ENCODE measurements at regions not wholly inside any gene's neighbourhood (a gene's known extent, or its start where the extent isn't known, plus 50 kb on each side); places are given as distances from the start of the nearest gene placed in this dataset.

DNA sequence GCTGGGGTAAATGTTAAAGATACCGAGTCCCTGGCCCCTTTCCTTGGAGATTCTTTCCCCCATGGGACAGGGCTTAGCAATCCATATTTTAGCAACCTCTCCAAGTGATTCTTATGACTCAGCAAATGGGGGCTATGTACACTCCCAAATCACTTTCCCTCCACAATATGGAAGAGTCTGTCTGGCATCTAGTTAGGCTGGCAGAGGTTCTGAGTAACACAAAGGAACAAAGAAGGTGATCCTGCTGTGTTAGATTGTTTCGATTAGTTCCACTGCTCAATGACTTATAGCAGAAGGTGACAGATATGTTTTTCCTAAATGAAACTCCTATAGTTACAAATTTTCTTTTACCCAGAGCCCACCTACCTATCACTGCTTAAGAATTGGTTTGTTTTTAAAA lies 154.0 kb upstream of the SYT13 start:
- no peak overlapping the region for H3K27ac ChIP-seq (ENCODE audit: low read depth, low read length, poor library complexity, severe bottlenecking)
- no peaks in the 10 kb centered on the region for H3K79me2 ChIP-seq (ENCODE audit: insufficient read depth, low read depth, low read length)
- no peak overlapping the region for H3K4me2 ChIP-seq (ENCODE audit: low read length)
- H3K4me1 ChIP-seq (ENCODE audit: insufficient read depth, low read length, poor library complexity, severe bottlenecking): no peaks in the 10 kb centered on the region
- no peak for TF ChIP-seq EZH2phosphoT487 (IDR thresholded peaks at IDR 0.05; ENCODE audit: borderline replicate concordance, low read depth, low read length)
- no peak for TF ChIP-seq CTCF (conservative IDR thresholded peaks at IDR 0.05; ENCODE audit: low read length)
- no TSS peak for BruUV-seq (replicated peaks)
- no peaks in the 10 kb centered on the region for H3K9me3 ChIP-seq (ENCODE audit: low read length)
- no peaks in the 10 kb centered on the region for H3K9me2 ChIP-seq (ENCODE audit: insufficient read depth, low read length)
- H4K20me1 ChIP-seq (ENCODE audit: insufficient read depth, low read length): no peaks in the 10 kb centered on the region
- no peak for DNase-seq (ENCODE audit: low spot score)
- ChIA-PET POLR2A (no interaction called here), CTCF (ENCODE audit: unreplicated experiment) (no interaction called here)
- H3K4me3 ChIP-seq (ENCODE audit: low read depth, low read length, poor library complexity, severe bottlenecking): no peak overlapping the region
- H3K36me3 ChIP-seq (ENCODE audit: insufficient read depth, low read length): no peaks in the 10 kb centered on the region
- intact Hi-C loops (cut with micrococcal nuclease; ENCODE audit: unreplicated experiment): no loop called here
- no peak overlapping the region for H2AFZ ChIP-seq (ENCODE audit: low read length)

DNA sequence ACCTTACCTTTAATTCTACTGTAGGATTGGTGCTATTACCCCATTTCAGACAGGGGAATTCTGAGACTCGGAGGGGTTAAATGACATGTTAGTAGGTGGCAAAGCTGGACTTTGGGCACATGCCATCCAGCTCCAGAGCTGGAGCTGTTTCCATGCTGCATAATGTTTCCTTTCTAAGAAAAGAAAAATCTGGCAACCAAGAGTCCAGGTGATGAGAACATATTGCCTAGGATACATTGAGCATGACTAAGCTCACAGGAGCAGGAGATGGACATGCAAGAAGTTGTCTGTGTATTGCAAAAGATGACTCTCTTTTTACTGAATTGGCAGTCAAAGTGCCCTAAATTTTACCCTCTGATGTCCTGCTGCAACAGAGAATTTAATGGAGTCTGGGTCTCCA lies 150.8 kb upstream of the SYT13 start:
- H3K27ac ChIP-seq (ENCODE audit: low read depth, low read length, poor library complexity, severe bottlenecking): no peak overlapping the region
- no peaks in the 10 kb centered on the region for H3K4me1 ChIP-seq (ENCODE audit: insufficient read depth, low read length, poor library complexity, severe bottlenecking)
- no peak for DNase-seq (ENCODE audit: low spot score)
- H2AFZ ChIP-seq (ENCODE audit: low read length): no peak overlapping the region
- H4K20me1 ChIP-seq (ENCODE audit: insufficient read depth, low read length): no peaks in the 10 kb centered on the region
- CTCF ChIA-PET (ENCODE audit: unreplicated experiment): no interaction called here
- no peak for TF ChIP-seq CTCF (conservative IDR thresholded peaks at IDR 0.05; ENCODE audit: low read length)
- no peak for TF ChIP-seq EZH2phosphoT487 (IDR thresholded peaks at IDR 0.05; ENCODE audit: borderline replicate concordance, low read depth, low read length)
- no peaks in the 10 kb centered on the region for H3K79me2 ChIP-seq (ENCODE audit: insufficient read depth, low read depth, low read length)
- intact Hi-C loops (cut with micrococcal nuclease; ENCODE audit: unreplicated experiment): no loop called here
- H3K9me2 ChIP-seq (ENCODE audit: insufficient read depth, low read length): no peaks in the 10 kb centered on the region
- H3K9me3 ChIP-seq (ENCODE audit: low read length): no peaks in the 10 kb centered on the region
- no peak overlapping the region for H3K4me2 ChIP-seq (ENCODE audit: low read length)
- POLR2A ChIA-PET: no interaction called here
- H3K36me3 ChIP-seq (ENCODE audit: insufficient read depth, low read length): no peaks in the 10 kb centered on the region
- BruUV-seq (replicated peaks): no TSS peak
- H3K4me3 ChIP-seq (ENCODE audit: low read depth, low read length, poor library complexity, severe bottlenecking): no peak overlapping the region

DNA sequence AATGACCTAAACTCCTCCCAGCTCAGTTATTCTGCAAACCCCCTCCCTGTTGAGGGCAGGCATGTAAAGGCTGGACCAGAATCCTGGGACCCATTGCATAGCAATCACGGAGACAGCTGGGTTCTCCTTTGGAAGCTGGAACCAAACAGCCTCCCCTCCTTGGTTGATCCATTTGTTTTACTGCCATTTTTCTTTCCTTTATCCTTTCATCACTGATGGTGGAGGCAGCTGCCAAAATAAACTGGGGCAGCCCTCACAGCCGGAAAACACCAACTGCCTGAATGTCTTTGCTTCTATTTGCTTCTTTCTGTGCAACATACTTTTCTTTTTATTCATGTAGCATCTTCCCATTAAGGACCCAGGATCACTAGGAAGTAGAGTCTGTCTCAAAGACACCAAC lies 150.0 kb upstream of the SYT13 start:
- intact Hi-C loops (cut with micrococcal nuclease; ENCODE audit: unreplicated experiment): no loop called here
- TF ChIP-seq CTCF (conservative IDR thresholded peaks at IDR 0.05; ENCODE audit: low read length) (no peak), EZH2phosphoT487 (IDR thresholded peaks at IDR 0.05; ENCODE audit: borderline replicate concordance, low read depth, low read length) (no peak)
- H3K4me2 ChIP-seq (ENCODE audit: low read length): no peak overlapping the region

More for the DNA sequence above, 150.0 kb upstream of the SYT13 start:
- ChIA-PET CTCF (ENCODE audit: unreplicated experiment) (no interaction called here), POLR2A (interaction anchor here (1.0 kb wide), 1 partner anchor 341 kb away, joined by 3 read pairs; no protein-coding TSS in a partner anchor)
- Histone ChIP-seq H3K27ac (ENCODE audit: low read depth, low read length, poor library complexity, severe bottlenecking) (no peak overlapping the region), H2AFZ (ENCODE audit: low read length) (no peak overlapping the region), H3K36me3 (ENCODE audit: insufficient read depth, low read length) (no peaks in the 10 kb centered on the region), H3K4me1 (ENCODE audit: insufficient read depth, low read length, poor library complexity, severe bottlenecking) (no peaks in the 10 kb centered on the region), H4K20me1 (ENCODE audit: insufficient read depth, low read length) (no peaks in the 10 kb centered on the region), H3K9me3 (ENCODE audit: low read length) (no peaks in the 10 kb centered on the region), H3K79me2 (ENCODE audit: insufficient read depth, low read depth, low read length) (no peaks in the 10 kb centered on the region), H3K9me2 (ENCODE audit: insufficient read depth, low read length) (no peaks in the 10 kb centered on the region), H3K4me3 (ENCODE audit: low read depth, low read length, poor library complexity, severe bottlenecking) (no peak overlapping the region)
- DNase-seq (ENCODE audit: low spot score): no peak
- no TSS peak for BruUV-seq (replicated peaks)
